ENCODE measurements at regions not wholly inside any gene's neighbourhood (a gene's known extent, or its start where the extent isn't known, plus 50 kb on each side); places are given as distances from the start of the nearest gene placed in this dataset.

- no peak for DNase-seq
These were observed 172.3 kb upstream of the TBCA start for GRCh38 chr5:77948476-77948875.

DNA sequence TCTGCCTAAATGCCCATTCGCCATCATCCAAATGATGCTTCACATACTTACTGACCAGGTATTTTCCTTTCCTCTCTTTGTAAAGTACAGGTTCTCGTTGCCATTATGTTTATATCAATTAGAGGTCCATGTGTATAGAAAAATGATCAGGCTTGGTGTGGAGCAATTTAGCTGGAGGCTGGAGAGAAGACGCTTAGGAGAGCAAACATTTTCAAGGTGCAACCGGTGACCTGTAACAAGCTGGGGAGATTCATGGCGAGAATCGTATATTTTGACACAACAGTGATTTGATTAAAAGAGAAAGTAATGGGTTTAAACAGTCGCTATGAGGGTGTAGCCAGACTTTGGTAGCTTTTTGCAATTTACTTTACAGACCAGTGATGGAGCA lies 170.9 kb upstream of the TBCA start:
- no peak for DNase-seq

GRCh38 chr5:77946381-77947040 lies 170.4 kb upstream of the TBCA start:
- DNase-seq, result peak; percentile 19

DNA sequence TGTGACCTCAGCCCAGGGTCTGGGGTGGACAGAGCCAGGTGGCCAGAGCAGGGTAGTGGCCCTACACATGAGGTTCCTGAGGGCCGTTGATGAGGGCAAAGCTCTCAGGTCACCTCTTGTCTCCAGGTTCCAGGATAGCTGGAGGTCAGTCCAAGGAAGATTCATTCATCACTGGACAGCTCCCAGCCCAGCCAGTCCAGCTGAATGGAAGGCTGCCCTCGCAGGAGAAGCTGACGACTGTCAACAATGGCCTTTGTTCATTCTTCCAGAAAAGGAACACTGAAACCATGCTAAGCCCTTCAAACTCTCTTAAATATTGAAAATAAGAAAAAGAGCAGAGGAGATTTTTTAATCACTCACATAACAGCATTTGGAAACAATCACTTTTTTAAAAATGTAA lies 169.7 kb upstream of the TBCA start:
- no peak for DNase-seq

DNA sequence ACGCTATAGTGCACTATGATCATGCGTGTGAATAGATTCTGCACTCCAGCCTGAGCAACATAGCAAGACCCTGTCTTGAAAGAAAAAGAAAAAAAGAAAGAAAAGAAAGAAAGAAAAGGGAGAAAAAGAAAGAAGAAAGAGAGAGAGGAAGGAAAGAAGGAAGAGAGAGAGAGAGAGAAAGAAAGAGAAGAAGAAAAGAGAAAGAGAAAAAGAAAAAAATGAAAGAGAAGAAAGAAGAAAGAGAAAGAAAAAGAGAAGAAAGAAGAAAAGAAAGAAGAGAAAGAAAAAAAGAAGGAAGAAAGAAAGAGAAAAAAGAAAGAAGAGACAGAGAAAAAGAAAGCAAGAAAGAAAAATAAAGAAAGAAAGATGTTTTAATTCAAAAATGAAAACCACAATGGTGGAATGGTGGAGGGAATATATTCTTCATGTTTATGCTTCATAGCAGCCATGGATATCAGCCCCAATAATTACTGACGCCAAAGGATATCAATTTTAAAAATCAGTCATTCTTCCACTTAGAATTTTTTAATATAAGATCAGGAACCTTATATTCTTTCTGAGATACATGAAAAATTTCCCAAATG lies 168.7 kb upstream of the TBCA start:
- DNase-seq, result no peak

GRCh38 chr5:77943851-77944250 lies 167.7 kb upstream of the TBCA start:
- DNase-seq, result no peak

DNA sequence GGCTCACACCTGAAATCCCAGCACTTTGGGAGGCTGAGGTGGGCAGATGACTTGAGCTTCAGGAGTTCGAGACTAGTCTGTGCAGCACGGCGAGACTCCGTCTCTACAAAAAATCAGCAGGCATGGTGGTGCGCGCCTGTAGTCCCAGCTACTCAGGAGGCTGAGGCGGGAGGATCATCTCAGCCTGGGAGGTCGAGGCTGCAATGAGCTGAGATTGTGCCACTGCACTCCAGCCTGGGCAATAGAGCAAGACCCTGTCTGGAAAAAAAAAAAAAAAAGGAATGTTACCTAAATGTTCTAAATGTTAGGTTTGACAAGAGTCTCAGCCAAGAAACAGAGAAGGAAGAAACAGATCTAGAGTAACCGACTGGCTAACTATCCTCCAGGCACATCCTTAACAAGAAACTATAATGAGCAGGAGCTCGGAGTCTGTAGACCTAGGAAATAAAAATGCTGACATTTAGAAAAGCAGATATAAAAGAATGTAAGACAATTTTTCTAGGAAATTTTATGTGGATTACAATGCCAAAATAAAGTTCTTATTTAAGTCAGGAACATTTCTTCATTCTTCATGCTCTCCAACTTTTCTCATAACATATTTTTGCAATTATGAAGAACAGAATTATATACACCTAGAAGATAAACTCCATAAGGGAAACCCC lies 166.6 kb upstream of the TBCA start:
- DNase-seq, result no peak

DNA sequence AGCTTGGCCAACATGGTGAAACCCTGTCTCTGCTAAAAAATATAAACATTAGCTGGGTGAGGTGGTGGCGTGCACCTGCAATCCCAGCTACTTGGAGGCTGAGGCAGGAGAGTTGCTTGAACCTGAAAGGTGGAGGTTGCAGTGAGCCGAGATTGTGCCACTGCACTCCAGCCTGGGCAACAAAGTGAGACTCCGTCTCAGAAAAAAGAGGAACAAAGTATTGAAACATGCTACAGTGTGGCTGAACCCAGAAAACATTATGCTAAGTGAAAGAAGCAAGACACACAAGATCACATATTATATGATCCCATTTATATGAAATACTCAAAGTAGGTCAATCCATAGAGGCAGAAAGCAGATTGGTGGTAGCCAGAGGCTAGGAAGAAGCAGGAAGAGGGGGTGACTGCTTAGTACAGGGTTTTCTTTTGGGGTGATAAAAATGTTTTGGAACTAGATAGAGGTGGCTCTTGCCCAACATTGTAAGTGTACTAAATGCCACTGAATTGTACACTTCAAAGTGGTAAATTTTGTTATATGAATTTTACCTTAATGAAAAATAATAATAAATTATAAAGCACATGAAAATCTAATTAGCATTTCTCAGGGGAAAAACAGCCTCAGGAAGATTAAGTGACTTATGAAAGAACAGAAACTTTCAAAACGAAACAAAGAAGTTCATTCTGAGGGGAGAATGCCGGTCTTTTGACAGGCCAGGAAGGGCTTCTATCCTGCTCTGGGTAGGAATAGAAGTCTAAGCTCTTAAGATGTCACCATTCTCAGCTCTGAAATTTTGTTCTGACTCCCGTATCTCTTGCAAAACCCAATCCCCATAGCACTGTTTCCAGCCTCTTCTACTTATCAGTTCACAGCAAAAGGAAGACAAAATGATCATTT lies 161.1 kb upstream of the TBCA start:
- DNase-seq, result no peak

DNA sequence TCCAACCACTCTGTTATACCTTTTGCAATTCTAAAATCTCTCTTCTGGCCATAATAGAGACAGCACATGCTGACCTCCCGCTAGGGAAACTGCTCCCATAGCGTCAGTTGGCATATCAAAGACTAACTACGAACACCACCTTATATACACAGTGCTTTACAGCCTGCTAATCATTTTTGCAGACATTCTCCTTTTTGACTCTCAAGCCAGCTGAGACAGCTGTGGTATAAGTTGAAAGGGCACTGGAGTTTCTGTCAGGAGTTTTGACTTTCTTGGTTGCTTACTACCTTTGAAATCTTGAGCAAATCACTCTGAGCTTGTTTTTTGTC lies 160.2 kb upstream of the TBCA start:
- no peak for DNase-seq

- no peak for DNase-seq
These were observed 159.6 kb upstream of the TBCA start for GRCh38 chr5:77935506-77936364.

DNA sequence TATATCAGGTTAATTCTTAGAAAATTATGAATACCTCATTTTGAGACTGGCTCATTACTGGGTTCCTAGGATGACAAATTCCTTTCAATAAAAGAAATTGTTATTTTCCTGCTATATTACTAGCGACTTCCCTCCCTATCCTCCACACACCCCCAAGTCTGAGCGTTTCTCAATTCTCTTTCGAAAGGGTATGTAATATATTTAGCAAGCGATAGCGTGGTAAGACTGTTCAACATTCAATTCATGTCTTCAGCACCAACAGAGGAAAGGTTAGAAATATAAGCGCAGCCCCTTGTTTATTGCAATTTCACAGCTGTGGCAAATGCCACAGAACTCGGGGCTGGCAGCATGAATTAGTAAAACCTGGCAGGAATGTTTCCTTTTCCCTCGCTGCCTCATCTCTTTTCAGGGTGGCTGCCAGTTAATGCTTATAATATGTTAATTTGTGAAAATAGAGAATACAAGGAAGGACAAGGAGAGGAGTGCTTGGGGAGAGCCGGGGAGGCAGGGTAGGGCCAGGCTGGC lies 152.7 kb upstream of the TBCA start:
- no peak for DNase-seq

GRCh38 chr5:77926337-77926736 lies 150.2 kb upstream of the TBCA start:
- no peak for DNase-seq

DNA sequence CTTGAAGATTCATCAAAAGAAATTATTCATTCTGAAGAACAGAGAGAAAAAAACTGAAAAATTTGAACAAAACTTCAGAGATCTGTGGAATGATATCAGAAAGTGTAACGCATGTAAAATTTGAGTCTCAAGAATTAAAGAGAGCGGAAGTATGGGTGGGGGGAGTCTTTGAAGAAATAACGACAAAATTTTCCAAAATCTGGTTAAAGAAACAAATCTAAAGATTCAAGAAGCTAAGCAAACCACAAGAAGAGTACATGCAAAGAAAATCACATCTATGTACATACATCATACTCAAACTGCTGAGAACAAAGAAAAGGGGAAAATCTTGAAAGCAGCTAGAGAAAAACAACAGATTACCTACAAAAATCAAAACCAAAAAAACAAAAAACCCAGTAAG lies 149.4 kb upstream of the TBCA start:
- no peak for DNase-seq

GRCh38 chr5:77924081-77924480 lies 147.9 kb upstream of the TBCA start:
- no peak for DNase-seq

- DNase-seq, result no peak
These were observed 147.5 kb upstream of the TBCA start for GRCh38 chr5:77923666-77924065.

DNA sequence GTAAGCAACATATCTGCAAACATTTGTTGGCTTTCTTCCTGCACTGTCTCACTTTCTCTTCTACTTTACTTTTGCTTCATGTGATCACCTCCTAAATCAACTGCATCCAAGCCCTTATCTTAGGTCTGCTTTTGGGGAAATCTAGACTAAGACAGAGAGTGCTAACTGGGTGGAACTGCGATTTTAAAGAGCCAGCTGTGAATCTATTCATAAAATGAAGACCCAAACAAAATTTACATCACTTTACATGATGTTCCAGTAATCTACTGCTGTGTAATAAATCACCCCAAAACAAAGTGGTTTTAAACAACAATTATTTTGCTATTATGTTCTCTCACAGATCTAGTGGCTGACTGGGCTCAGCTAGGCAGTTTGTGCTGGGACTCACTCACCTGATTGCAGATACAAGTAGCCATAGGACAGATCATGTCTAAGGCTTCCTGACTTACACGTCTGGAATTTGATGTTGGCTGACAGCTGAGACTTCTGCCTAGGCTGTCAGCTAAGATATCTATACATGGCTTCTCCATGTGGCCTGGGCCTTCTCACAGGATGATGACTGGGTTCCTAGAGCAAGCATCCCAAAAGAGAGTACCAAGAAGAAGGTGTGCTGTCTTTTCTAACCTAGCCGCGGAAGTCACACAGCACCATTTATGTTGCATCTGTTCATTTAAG lies 145.1 kb upstream of the TBCA start:
- no peak for DNase-seq

GRCh38 chr5:77920359-77921058 lies 144.4 kb upstream of the TBCA start:
- DNase-seq, result no peak

DNA sequence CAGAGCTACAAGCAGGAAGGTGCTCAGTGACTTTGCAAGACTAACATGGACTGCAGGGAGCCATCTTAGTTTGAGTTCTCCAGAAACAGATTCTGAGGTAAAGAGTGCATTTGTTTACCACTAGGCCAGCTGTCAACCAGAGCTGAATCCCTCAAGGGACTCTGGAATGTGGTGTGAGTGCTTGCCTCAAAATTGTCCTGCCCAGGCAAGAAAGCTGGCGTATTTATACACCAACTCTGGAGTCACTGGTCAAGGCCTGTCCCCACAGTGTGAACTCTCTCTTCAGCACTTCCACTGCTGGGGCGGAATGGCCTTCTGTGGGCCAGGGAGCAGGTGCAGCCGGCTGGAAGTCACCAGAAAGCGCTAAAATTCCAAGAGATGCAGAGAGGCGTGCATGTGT lies 139.2 kb upstream of the TBCA start:
- DNase-seq, result no peak

DNA sequence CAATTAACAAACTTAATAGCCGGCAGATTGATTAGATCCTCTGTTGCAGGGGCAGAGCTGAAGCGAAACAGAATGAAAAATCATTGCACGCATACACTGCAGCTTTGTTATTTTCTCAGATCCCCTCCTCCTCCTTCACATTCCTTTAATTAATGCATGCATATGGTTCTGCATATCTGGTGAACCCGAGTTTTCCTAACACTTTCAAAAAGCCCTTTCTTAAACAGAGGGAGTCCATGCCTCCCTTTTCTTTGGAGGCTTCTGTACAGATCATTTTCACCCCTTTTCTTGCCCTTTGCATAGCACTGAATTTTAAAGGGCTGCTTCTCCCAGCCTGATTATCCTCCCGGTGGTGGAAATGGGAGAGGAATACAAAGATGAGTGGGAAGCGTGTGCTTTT lies 136.6 kb upstream of the TBCA start:
- no peak for DNase-seq

- DNase-seq, result no peak
These were observed 134.6 kb upstream of the TBCA start for GRCh38 chr5:77910602-77911188.

DNA sequence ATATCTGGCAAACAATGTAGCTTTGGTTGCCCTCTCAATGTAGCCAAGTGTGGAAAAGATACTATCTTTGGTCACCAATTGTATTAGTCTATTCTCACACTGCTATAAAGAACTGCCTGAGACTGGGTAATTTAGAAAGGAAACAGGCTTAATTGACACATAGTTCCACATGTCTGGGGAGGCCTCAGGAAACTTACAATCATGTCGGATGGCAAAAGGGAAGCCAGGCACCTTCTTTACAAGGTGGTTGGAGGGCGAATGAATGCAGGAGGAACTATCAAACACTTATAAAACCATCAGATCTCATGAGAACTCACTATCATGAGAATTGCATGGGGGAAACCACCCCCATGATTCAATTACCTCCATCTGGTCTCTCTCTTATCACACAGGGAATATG lies 133.1 kb upstream of the TBCA start:
- no peak for DNase-seq
